ENCODE measurements at regions not wholly inside any gene's neighbourhood (a gene's known extent, or its start where the extent isn't known, plus 50 kb on each side); places are given as distances from the start of the nearest gene placed in this dataset.

GRCh38 chr7:118298771-118299170, 74.3 kb downstream of the ANKRD7 start:
- no peak for TF ChIP-seq CTCF (IDR thresholded peaks at IDR 0.05; ENCODE audit: low read depth, low read length, missing control alignments)
- no peak for DNase-seq (ENCODE audit: low read depth)
- no peak overlapping the region for H3K4me3 ChIP-seq (ENCODE audit: low read depth, low read length)

- TF ChIP-seq CTCF (IDR thresholded peaks at IDR 0.05; ENCODE audit: low read depth, low read length, missing control alignments), result no peak
- DNase-seq (ENCODE audit: low read depth), result no peak
These were observed 75.7 kb downstream of the ANKRD7 start for GRCh38 chr7:118300177-118300576.

GRCh38 chr7:118304100-118304499, 79.6 kb downstream of the ANKRD7 start:
- no peak for DNase-seq (ENCODE audit: low read depth)
- TF ChIP-seq CTCF (IDR thresholded peaks at IDR 0.05; ENCODE audit: low read depth, low read length, missing control alignments), result no peak
- H3K4me3 ChIP-seq (ENCODE audit: low read depth, low read length), result no peak overlapping the region

More at GRCh38 chr7:118300177-118300576, 75.7 kb downstream of the ANKRD7 start:
- no peak overlapping the region for H3K4me3 ChIP-seq (ENCODE audit: low read depth, low read length)

GRCh38 chr7:118305671-118306070, 81.2 kb downstream of the ANKRD7 start:
- H3K4me3 ChIP-seq (ENCODE audit: low read depth, low read length), result no peak overlapping the region
- TF ChIP-seq CTCF (IDR thresholded peaks at IDR 0.05; ENCODE audit: low read depth, low read length, missing control alignments), result no peak
- DNase-seq (ENCODE audit: low read depth), result no peak

GRCh38 chr7:118306771-118307170, 82.3 kb downstream of the ANKRD7 start:
- no peak overlapping the region for H3K4me3 ChIP-seq (ENCODE audit: low read depth, low read length)
- TF ChIP-seq CTCF (IDR thresholded peaks at IDR 0.05; ENCODE audit: low read depth, low read length, missing control alignments), result no peak
- DNase-seq (ENCODE audit: low read depth), result no peak

- DNase-seq (ENCODE audit: low read depth), result no peak
- no peak overlapping the region for H3K4me3 ChIP-seq (ENCODE audit: low read depth, low read length)
- no peak for TF ChIP-seq CTCF (IDR thresholded peaks at IDR 0.05; ENCODE audit: low read depth, low read length, missing control alignments)
These were observed 86.8 kb downstream of the ANKRD7 start for GRCh38 chr7:118311121-118311836.

- no peak overlapping the region for H3K4me3 ChIP-seq (ENCODE audit: low read depth, low read length)
- DNase-seq (ENCODE audit: low read depth), result no peak
- no peak for TF ChIP-seq CTCF (IDR thresholded peaks at IDR 0.05; ENCODE audit: low read depth, low read length, missing control alignments)
These were observed 87.5 kb downstream of the ANKRD7 start for GRCh38 chr7:118312051-118312450.

Data from GM12864 (cell line).